ENCODE measurements at regions not wholly inside any gene's neighbourhood (a gene's known extent, or its start where the extent isn't known, plus 50 kb on each side); places are given as distances from the start of the nearest gene placed in this dataset.

DNA sequence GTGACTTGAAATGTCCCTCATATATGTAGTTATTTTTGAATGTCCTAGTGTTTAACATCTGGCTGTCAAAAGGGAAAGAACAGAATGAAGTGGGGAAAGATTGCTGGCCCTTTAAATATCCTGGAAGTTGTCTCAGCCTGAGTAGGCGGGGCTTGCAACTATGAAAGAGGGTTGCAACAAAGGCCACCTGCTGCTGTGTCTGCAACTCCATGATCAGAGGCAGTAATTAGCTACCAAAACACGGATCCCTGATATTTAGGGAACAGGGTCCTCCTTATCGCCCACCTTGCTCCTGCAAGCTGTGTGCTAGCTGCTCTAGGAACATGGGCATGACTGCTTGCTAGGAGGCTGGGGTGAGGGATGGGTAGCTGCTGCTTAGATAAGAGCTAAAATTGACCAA is 100.2 kb upstream of the CFAP20DC start:
- TF ChIP-seq EP300 (IDR thresholded peaks at IDR 0.05) (no peak), CTCF (IDR thresholded peaks at IDR 0.05) (no peak), POLR2A (IDR thresholded peaks at IDR 0.05; ENCODE audit: low read depth) (no peak), POLR2AphosphoS5 (IDR thresholded peaks at IDR 0.05) (no peak)
